Fibroblast of lung (primary cell): ENCODE measurements at regions not wholly inside any gene's neighbourhood (a gene's known extent, or its start where the extent isn't known, plus 50 kb on each side); places are given as distances from the start of the nearest gene placed in this dataset.
"Not testable (repeated sequence)": the region's sequence is repeated elsewhere in the genome, so short reads cannot be mapped to it uniquely, and the experiment has no call there.

Experiments used
- DNase-seq, 2 donors: peaks; one replicate each; pipeline versions ENCODE4 v3.0.0 to v3.0.0-alpha.2; 2010; ENCODE audit warnings: low read depth in 2 of 2
- H2AFZ ChIP-seq: 2 replicates; pipeline ENCODE4 v1.5.1; 2012; ENCODE audit warnings: low read length, control low read depth, inconsistent platforms
- H3K27ac ChIP-seq: 2 replicates; pipeline ENCODE4 v1.5.1; 2011; ENCODE audit warnings: low read length, control low read depth; ENCODE audit not compliant: insufficient read depth
- H3K27me3 ChIP-seq: 2 replicates; pipeline ENCODE4 v1.5.1; 2011; ENCODE audit warnings: mild to moderate bottlenecking, low read length; ENCODE audit not compliant: control insufficient read depth, insufficient read depth
- H3K36me3 ChIP-seq: 2 replicates; pipeline ENCODE4 v1.5.1; 2011; ENCODE audit warnings: low read length; ENCODE audit not compliant: control insufficient read depth, insufficient read depth
- H3K4me1 ChIP-seq: 2 replicates; pipeline ENCODE4 v1.5.1; 2011; ENCODE audit warnings: low read length; ENCODE audit not compliant: control insufficient read depth, insufficient read depth; ENCODE audit errors: extremely low read depth
- H3K4me2 ChIP-seq: 2 replicates; pipeline ENCODE4 v1.5.1; 2011; ENCODE audit warnings: low read length, control low read depth; ENCODE audit not compliant: insufficient read depth; ENCODE audit errors: extremely low read depth
- H3K4me3 ChIP-seq, 4 experiments: fragments of 200-600 bp in 1 of 4; sonication (generic) in 1 of 4; replicated peaks in 1 of 4; 2 replicates each; pipeline ENCODE4 v1.5.1; 2011 to 2016; ENCODE audit warnings: low read length in 4 of 4, low read depth in 3 of 4, mild to moderate bottlenecking in 3 of 4, control low read depth in 2 of 4, inconsistent platforms in 1 of 4, mixed read lengths in 1 of 4; ENCODE audit not compliant: insufficient read depth in 1 of 4; ENCODE audit errors: control extremely low read depth in 1 of 4
- H3K79me2 ChIP-seq: 2 replicates; pipeline ENCODE4 v1.5.1; 2012; ENCODE audit warnings: mild to moderate bottlenecking, low read length, inconsistent platforms; ENCODE audit not compliant: control insufficient read depth, insufficient read depth
- H3K9ac ChIP-seq: 2 replicates; pipeline ENCODE4 v1.5.1; 2011; ENCODE audit warnings: mild to moderate bottlenecking, low read length, control low read depth; ENCODE audit not compliant: insufficient read depth
- H3K9me3 ChIP-seq: 2 replicates; pipeline ENCODE4 v1.5.1; 2012; ENCODE audit warnings: low read depth, low read length; ENCODE audit not compliant: control insufficient read depth, insufficient read depth
- H4K20me1 ChIP-seq: 2 replicates; pipeline ENCODE4 v1.5.1; 2011; ENCODE audit warnings: low read length; ENCODE audit not compliant: control insufficient read depth, insufficient read depth; ENCODE audit errors: extremely low read depth
- EZH2 ChIP-seq: IDR thresholded peaks from 2 replicates; pipeline ENCODE4 v1.5.1; 2012; ENCODE audit warnings: low read length, control low read depth, mild to moderate bottlenecking; ENCODE audit errors: missing control alignments
- TF ChIP-seq, protein P1 (sequence below), 2 donors: IDR thresholded peaks in 1 of 2; conservative IDR thresholded peaks in 1 of 2; 1 replicate in 1 of 2; 2 replicates in 1 of 2; pipeline ENCODE4 v1.5.1; 2011 to 2012; ENCODE audit warnings: low read length in 2 of 2, control low read depth in 1 of 2, inconsistent platforms in 1 of 2, low read depth in 1 of 2, mild to moderate bottlenecking in 1 of 2

DNA sequence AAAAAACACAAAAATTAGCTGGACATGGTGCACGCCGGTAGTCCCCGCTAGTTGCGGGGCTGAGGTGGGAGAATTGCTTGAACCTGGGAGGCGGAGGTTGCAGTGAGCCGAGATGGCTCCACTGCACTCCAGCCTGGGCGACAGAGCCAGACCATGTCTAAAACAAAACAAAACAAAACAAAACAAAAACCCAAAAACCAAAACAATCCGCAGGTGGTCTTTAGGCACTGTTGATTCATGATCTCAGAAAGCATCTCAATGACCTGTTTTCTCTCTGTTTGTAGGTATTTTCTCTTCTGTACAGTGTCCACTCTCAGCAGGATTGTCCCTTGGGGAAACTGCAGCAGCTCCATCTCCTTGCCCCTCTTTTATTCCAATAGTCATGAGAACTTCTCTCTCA, 74.9 kb upstream of the ADGRL2 start:
- Histone ChIP-seq H2AFZ (no peak overlapping the region), H3K4me2 (no peak overlapping the region), H3K27me3 (no peaks in the 10 kb centered on the region), H3K36me3 (no peaks in the 10 kb centered on the region), H4K20me1 (no peaks in the 10 kb centered on the region), H3K9me3 (no peaks in the 10 kb centered on the region), H3K4me1 (no peaks in the 10 kb centered on the region), H3K9ac (no peak overlapping the region), H3K27ac (no peak overlapping the region), H3K79me2 (no peaks in the 10 kb centered on the region), H3K4me3 (no peak overlapping the region)
- no peak for DNase-seq
- TF ChIP-seq, protein P1, sequence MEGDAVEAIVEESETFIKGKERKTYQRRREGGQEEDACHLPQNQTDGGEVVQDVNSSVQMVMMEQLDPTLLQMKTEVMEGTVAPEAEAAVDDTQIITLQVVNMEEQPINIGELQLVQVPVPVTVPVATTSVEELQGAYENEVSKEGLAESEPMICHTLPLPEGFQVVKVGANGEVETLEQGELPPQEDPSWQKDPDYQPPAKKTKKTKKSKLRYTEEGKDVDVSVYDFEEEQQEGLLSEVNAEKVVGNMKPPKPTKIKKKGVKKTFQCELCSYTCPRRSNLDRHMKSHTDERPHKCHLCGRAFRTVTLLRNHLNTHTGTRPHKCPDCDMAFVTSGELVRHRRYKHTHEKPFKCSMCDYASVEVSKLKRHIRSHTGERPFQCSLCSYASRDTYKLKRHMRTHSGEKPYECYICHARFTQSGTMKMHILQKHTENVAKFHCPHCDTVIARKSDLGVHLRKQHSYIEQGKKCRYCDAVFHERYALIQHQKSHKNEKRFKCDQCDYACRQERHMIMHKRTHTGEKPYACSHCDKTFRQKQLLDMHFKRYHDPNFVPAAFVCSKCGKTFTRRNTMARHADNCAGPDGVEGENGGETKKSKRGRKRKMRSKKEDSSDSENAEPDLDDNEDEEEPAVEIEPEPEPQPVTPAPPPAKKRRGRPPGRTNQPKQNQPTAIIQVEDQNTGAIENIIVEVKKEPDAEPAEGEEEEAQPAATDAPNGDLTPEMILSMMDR (conservative IDR thresholded peaks at IDR 0.05 in 1 of 2, IDR thresholded peaks at IDR 0.05 in 1 of 2; ENCODE audit: low read depth in 1 of 2, low read length in 2 of 2) = no peak
- no peak for TF ChIP-seq EZH2

DNA sequence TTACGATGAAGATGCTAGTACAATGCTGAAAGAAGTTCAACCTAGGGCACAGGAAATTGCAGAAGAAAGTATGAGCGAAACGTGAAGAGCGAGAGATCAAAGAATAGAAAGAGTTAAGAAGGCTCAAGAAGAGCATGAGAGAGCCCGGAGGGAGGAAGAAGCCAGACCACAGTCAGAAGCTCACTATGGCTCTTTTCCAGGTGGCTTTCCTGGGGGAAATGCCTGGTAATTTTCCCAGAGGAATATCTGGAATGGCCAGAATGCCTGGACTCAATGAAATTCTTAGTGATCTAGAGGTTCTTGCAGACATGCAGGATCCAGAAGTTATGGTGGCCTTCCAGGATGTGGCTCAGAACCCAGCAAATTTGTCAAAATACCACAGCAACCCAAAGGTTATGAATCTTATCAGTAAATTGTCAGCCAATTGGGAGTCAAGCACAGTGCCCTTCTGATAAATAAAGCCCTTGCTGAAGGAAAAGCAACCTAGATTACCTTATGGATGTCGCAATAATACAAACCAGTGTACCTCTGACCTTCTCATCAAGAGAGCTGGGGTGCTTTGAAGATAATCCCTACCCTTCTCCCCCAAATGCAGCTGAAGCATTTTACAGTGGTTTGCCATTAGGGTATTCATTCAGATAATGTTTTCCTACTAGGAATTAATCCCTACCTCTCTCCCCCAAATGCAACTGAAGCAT, 78.0 kb upstream of the ADGRL2 start:
- H3K27me3 ChIP-seq, H3K27ac ChIP-seq: not testable (repeated sequence)

DNA sequence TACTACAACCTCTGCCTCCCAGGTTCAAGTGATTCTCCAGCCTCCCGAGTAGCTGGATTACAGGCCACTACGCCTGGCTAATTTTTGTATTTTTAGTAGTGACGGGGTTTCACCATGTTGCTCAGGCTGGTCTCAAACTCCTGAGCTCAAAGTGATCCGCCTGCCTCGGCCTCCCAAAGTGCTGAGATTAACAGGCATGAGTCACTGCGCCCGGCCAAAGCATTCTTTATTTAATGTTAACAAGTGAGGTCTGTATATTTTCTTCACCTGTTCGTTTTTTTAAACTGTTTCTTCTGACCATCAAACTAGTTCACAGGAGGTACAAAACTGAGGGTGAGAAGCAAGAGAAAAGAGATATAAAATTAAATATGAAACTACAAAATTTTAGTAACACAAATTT, 80.5 kb upstream of the ADGRL2 start:
- H3K36me3 ChIP-seq, H3K9me3 ChIP-seq, H3K4me1 ChIP-seq, H3K4me2 ChIP-seq, DNase-seq, H4K20me1 ChIP-seq, H3K9ac ChIP-seq, H3K27me3 ChIP-seq, H3K4me3 ChIP-seq, H3K79me2 ChIP-seq, H2AFZ ChIP-seq, H3K27ac ChIP-seq: not testable (repeated sequence)

More for the DNA sequence above, 78.0 kb upstream of the ADGRL2 start:
- peak in 1 of 2 donors; percentile 32 for DNase-seq
- not testable (repeated sequence) for H3K9ac ChIP-seq, H3K9me3 ChIP-seq, H4K20me1 ChIP-seq, H3K4me1 ChIP-seq, H3K4me3 ChIP-seq, H3K79me2 ChIP-seq, H3K4me2 ChIP-seq, H3K36me3 ChIP-seq, H2AFZ ChIP-seq

DNA sequence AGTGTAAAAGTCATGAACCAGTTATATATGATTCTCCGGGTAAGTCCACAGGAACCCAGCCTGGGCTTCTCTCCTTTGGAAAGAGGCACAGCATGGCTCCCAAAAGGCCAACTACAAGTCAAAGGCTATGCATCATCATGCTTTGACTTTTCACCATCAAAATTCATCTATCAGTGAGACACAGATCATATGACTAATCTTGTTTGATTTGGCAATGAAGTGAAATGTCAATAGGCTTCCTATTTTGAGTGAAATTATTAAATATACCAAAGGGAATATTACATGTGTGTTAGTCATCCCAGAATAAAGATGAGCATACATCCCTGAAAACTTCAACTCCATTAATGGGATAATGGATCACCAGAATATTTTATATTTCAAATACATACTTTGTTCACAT, 83.5 kb upstream of the ADGRL2 start:
- Histone ChIP-seq H3K4me3 (no peak overlapping the region), H3K27ac (no peak overlapping the region), H3K9me3 (no peaks in the 10 kb centered on the region), H3K9ac (no peak overlapping the region), H3K79me2 (no peaks in the 10 kb centered on the region), H3K4me2 (no peak overlapping the region), H3K4me1 (peaks cover 3% of the 10 kb centered on the region), H3K36me3 (no peaks in the 10 kb centered on the region), H2AFZ (no peak overlapping the region), H3K27me3 (no peaks in the 10 kb centered on the region), H4K20me1 (no peaks in the 10 kb centered on the region)
- DNase-seq = peak in 1 of 2 donors; percentile 15
- TF ChIP-seq, protein P1 (conservative IDR thresholded peaks at IDR 0.05 in 1 of 2, IDR thresholded peaks at IDR 0.05 in 1 of 2; ENCODE audit: low read depth in 1 of 2, low read length in 2 of 2) = no peak
- TF ChIP-seq EZH2 = no peak
